HEK293 (cell line): ENCODE measurements at regions not wholly inside any gene's neighbourhood (a gene's known extent, or its start where the extent isn't known, plus 50 kb on each side); places are given as distances from the start of the nearest gene placed in this dataset.

Experiments used
- CTCF ChIA-PET: fragments of 350-600 bp; formaldehyde crosslinking; extraction: SDS; loops from one replicate; lab custom pipeline; 2021; ENCODE audit warnings: antibody characterized with exemption; lab: Yijun Ruan, JAX
- POLR2A ChIA-PET: fragments of 300-600 bp; formaldehyde crosslinking; extraction: SDS; loops from one replicate; lab custom pipeline; 2020; ENCODE audit warnings: antibody characterized with exemption, inconsistent platforms; lab: Yijun Ruan, JAX
- H3K27ac ChIP-seq: fragments of 200-500 bp; sonication (Bioruptor generic); 2 replicates; pipeline ENCODE4 v1.5.1; 2014; ENCODE audit warnings: low read depth, low read length, control low read depth, inconsistent platforms; ENCODE audit errors: extremely low read depth
- H3K36me3 ChIP-seq, 2 experiments: fragments of 200-500 bp in 1 of 2; sonication (Bioruptor generic) in 1 of 2; 1 replicate in 1 of 2; 2 replicates in 1 of 2; pipeline ENCODE4 v1.5.1; 2014 to 2017; ENCODE audit warnings: inconsistent platforms in 2 of 2, low read length in 2 of 2; ENCODE audit not compliant: control insufficient read depth in 2 of 2, insufficient read depth in 1 of 2
- H3K4me1 ChIP-seq: fragments of 200-500 bp; sonication (Bioruptor generic); 2 replicates; pipeline ENCODE4 v1.5.1; 2014; ENCODE audit warnings: mild to moderate bottlenecking, low read length, inconsistent platforms; ENCODE audit not compliant: control insufficient read depth, insufficient read depth
- H3K4me3 ChIP-seq: 2 replicates; pipeline ENCODE4 v1.5.1; 2011; ENCODE audit warnings: low read depth, mild to moderate bottlenecking, control low read depth, low read length, moderate library complexity
- H3K9me3 ChIP-seq: fragments of 200-500 bp; sonication (Bioruptor generic); 2 replicates; pipeline ENCODE4 v1.5.1; 2014; ENCODE audit warnings: low read depth, low read length, inconsistent platforms; ENCODE audit not compliant: control insufficient read depth, insufficient read depth
- RBAK ChIP-seq: fragments of 450-650 bp; formaldehyde crosslinking; IDR thresholded peaks from 2 replicates; pipeline ENCODE4 v1.5.1; 2016; ENCODE audit warnings: missing biosample characterization, missing genetic modification characterization
- YY2 ChIP-seq: fragments of 450-650 bp; formaldehyde crosslinking; IDR thresholded peaks from 2 replicates; pipeline ENCODE4 v1.5.1; 2016; ENCODE audit warnings: missing biosample characterization, missing genetic modification characterization
- ZBTB21 ChIP-seq: fragments of 450-650 bp; formaldehyde crosslinking; IDR thresholded peaks from 2 replicates; pipeline ENCODE4 v1.5.1; 2017; ENCODE audit warnings: missing biosample characterization, missing genetic modification characterization
- ZEB2 ChIP-seq: fragments of 450-650 bp; formaldehyde crosslinking; IDR thresholded peaks from 2 replicates; pipeline ENCODE4 v1.5.1; 2016; ENCODE audit warnings: missing biosample characterization, missing genetic modification characterization
- ZNF133 ChIP-seq: fragments of 450-650 bp; formaldehyde crosslinking; IDR thresholded peaks from 2 replicates; pipeline ENCODE4 v1.5.1; 2016; ENCODE audit warnings: missing biosample characterization, missing genetic modification characterization
- ZNF221 ChIP-seq: fragments of 450-650 bp; formaldehyde crosslinking; IDR thresholded peaks from 2 replicates; pipeline ENCODE4 v1.5.1; 2017; ENCODE audit warnings: missing biosample characterization, missing genetic modification characterization, borderline replicate concordance
- ZNF266 ChIP-seq: fragments of 450-650 bp; formaldehyde crosslinking; IDR thresholded peaks from 2 replicates; pipeline ENCODE4 v1.5.1; 2016; ENCODE audit warnings: missing biosample characterization, missing genetic modification characterization, low read depth
- ZNF335 ChIP-seq: fragments of 450-650 bp; formaldehyde crosslinking; conservative IDR thresholded peaks from 2 replicates; pipeline ENCODE4 v1.5.1; 2016; ENCODE audit warnings: missing biosample characterization, missing genetic modification characterization
- ZNF48 ChIP-seq: fragments of 450-650 bp; formaldehyde crosslinking; IDR thresholded peaks from 2 replicates; pipeline ENCODE4 v1.5.1; 2016; ENCODE audit warnings: missing biosample characterization, missing genetic modification characterization
- ZNF624 ChIP-seq: fragments of 450-650 bp; formaldehyde crosslinking; IDR thresholded peaks from 2 replicates; pipeline ENCODE4 v1.5.1; 2017; ENCODE audit warnings: missing biosample characterization, missing genetic modification characterization
- ZNF639 ChIP-seq: fragments of 450-650 bp; formaldehyde crosslinking; IDR thresholded peaks from 2 replicates; pipeline ENCODE4 v1.5.1; 2016; ENCODE audit warnings: missing biosample characterization, missing genetic modification characterization
- ZSCAN16 ChIP-seq: fragments of 450-650 bp; formaldehyde crosslinking; IDR thresholded peaks from 2 replicates; pipeline ENCODE4 v1.5.1; 2016; ENCODE audit warnings: missing biosample characterization, missing genetic modification characterization
- TF ChIP-seq, protein P1 (sequence below): fragments of 450-650 bp; formaldehyde crosslinking; IDR thresholded peaks from 2 replicates; pipeline ENCODE4 v1.5.1; 2016; ENCODE audit warnings: missing biosample characterization, missing genetic modification characterization, borderline replicate concordance
- TF ChIP-seq, protein P2 (sequence below): fragments of 450-650 bp; IDR thresholded peaks from 2 replicates; pipeline ENCODE4 v1.5.1; 2018; ENCODE audit warnings: missing biosample characterization, missing genetic modification characterization
- TF ChIP-seq, protein P3 (sequence below): fragments of 450-650 bp; formaldehyde crosslinking; IDR thresholded peaks from 2 replicates; pipeline ENCODE4 v1.5.0; 2017; ENCODE audit warnings: missing biosample characterization, missing genetic modification characterization, borderline replicate concordance
- TF ChIP-seq, protein P4 (sequence below): fragments of 450-650 bp; formaldehyde crosslinking; IDR thresholded peaks from 2 replicates; pipeline ENCODE4 v1.5.1; 2016; ENCODE audit warnings: missing biosample characterization, missing genetic modification characterization
- TF ChIP-seq, protein P5 (sequence below): fragments of 450-650 bp; formaldehyde crosslinking; IDR thresholded peaks from 2 replicates; pipeline ENCODE4 v1.5.1; 2016; ENCODE audit warnings: missing biosample characterization, missing genetic modification characterization

- TF ChIP-seq, protein P1, sequence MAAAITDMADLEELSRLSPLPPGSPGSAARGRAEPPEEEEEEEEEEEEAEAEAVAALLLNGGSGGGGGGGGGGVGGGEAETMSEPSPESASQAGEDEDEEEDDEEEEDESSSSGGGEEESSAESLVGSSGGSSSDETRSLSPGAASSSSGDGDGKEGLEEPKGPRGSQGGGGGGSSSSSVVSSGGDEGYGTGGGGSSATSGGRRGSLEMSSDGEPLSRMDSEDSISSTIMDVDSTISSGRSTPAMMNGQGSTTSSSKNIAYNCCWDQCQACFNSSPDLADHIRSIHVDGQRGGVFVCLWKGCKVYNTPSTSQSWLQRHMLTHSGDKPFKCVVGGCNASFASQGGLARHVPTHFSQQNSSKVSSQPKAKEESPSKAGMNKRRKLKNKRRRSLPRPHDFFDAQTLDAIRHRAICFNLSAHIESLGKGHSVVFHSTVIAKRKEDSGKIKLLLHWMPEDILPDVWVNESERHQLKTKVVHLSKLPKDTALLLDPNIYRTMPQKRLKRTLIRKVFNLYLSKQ: no peak
- TF ChIP-seq, protein P2, sequence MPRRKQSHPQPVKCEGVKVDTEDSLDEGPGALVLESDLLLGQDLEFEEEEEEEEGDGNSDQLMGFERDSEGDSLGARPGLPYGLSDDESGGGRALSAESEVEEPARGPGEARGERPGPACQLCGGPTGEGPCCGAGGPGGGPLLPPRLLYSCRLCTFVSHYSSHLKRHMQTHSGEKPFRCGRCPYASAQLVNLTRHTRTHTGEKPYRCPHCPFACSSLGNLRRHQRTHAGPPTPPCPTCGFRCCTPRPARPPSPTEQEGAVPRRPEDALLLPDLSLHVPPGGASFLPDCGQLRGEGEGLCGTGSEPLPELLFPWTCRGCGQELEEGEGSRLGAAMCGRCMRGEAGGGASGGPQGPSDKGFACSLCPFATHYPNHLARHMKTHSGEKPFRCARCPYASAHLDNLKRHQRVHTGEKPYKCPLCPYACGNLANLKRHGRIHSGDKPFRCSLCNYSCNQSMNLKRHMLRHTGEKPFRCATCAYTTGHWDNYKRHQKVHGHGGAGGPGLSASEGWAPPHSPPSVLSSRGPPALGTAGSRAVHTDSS (tag by site-specific recombination): no peak
- TF ChIP-seq ZEB2 (tag by site-specific recombination): no peak
- TF ChIP-seq ZNF266 (tag by site-specific recombination): no peak
- TF ChIP-seq ZNF221: no peak
- TF ChIP-seq, protein P3, sequence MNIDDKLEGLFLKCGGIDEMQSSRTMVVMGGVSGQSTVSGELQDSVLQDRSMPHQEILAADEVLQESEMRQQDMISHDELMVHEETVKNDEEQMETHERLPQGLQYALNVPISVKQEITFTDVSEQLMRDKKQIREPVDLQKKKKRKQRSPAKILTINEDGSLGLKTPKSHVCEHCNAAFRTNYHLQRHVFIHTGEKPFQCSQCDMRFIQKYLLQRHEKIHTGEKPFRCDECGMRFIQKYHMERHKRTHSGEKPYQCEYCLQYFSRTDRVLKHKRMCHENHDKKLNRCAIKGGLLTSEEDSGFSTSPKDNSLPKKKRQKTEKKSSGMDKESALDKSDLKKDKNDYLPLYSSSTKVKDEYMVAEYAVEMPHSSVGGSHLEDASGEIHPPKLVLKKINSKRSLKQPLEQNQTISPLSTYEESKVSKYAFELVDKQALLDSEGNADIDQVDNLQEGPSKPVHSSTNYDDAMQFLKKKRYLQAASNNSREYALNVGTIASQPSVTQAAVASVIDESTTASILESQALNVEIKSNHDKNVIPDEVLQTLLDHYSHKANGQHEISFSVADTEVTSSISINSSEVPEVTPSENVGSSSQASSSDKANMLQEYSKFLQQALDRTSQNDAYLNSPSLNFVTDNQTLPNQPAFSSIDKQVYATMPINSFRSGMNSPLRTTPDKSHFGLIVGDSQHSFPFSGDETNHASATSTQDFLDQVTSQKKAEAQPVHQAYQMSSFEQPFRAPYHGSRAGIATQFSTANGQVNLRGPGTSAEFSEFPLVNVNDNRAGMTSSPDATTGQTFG: no peak
- no peak for TF ChIP-seq ZSCAN16 (tag by site-specific recombination)
- no peak for TF ChIP-seq ZNF335 (tag by site-specific recombination)
- TF ChIP-seq ZNF48 (tag by site-specific recombination): no peak
- TF ChIP-seq, protein P4, sequence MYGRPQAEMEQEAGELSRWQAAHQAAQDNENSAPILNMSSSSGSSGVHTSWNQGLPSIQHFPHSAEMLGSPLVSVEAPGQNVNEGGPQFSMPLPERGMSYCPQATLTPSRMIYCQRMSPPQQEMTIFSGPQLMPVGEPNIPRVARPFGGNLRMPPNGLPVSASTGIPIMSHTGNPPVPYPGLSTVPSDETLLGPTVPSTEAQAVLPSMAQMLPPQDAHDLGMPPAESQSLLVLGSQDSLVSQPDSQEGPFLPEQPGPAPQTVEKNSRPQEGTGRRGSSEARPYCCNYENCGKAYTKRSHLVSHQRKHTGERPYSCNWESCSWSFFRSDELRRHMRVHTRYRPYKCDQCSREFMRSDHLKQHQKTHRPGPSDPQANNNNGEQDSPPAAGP: no peak
- no peak for TF ChIP-seq YY2 (tag by site-specific recombination)
- no peak for TF ChIP-seq ZNF639 (tag by site-specific recombination)
- TF ChIP-seq RBAK (tag by site-specific recombination): no peak
- TF ChIP-seq ZBTB21 (tag by site-specific recombination): no peak
- TF ChIP-seq ZNF133 (tag by site-specific recombination): no peak
- TF ChIP-seq, protein P5, sequence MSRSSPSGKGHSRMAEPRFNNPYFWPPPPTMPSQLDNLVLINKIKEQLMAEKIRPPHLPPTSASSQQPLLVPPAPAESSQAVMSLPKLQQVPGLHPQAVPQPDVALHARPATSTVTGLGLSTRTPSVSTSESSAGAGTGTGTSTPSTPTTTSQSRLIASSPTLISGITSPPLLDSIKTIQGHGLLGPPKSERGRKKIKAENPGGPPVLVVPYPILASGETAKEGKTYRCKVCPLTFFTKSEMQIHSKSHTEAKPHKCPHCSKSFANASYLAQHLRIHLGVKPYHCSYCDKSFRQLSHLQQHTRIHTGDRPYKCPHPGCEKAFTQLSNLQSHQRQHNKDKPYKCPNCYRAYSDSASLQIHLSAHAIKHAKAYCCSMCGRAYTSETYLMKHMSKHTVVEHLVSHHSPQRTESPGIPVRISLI (tag by site-specific recombination): no peak
- H3K27ac ChIP-seq: no peak overlapping the region
- POLR2A ChIA-PET: no interaction called here
These were observed 446.5 kb downstream of the CNTN3 start for GRCh38 chr3:74167926-74168325.

GRCh38 chr3:74165211-74165610 lies 449.2 kb downstream of the CNTN3 start:
- no peak overlapping the region for H3K4me3 ChIP-seq
- no peak for TF ChIP-seq ZNF624 (tag by site-specific recombination)
- TF ChIP-seq, all 188 proteins: peak for 0
- POLR2A ChIA-PET: no interaction called here
- Histone ChIP-seq H3K4me1 (no peaks in the 10 kb centered on the region), H3K9me3 (no peaks in the 10 kb centered on the region), H3K27ac (no peak overlapping the region), H3K36me3 (no peaks in the 10 kb centered on the region)
- CTCF ChIA-PET: no interaction called here

More at GRCh38 chr3:74167926-74168325, 446.5 kb downstream of the CNTN3 start:
- H3K4me1 ChIP-seq: no peaks in the 10 kb centered on the region
- H3K9me3 ChIP-seq: no peaks in the 10 kb centered on the region
- CTCF ChIA-PET: no interaction called here
- H3K36me3 ChIP-seq: no peaks in the 10 kb centered on the region
- no peak overlapping the region for H3K4me3 ChIP-seq
